Pulmonary artery endothelial cell (primary cell): ENCODE measurements at regions not wholly inside any gene's neighbourhood (a gene's known extent, or its start where the extent isn't known, plus 50 kb on each side); places are given as distances from the start of the nearest gene placed in this dataset.
"Not testable (repeated sequence)": the region's sequence is repeated elsewhere in the genome, so short reads cannot be mapped to it uniquely, and the experiment has no call there.

ENCODE experiments used
- DNase-seq: peaks from one replicate; pipeline ENCODE4 v3.0.0-alpha.2; 2011; ENCODE audit warnings: low read depth, low spot score

GRCh38 chr2:56801214-56801613, 617.4 kb downstream of the CCDC85A start:
- no peak for DNase-seq

GRCh38 chr2:56801770-56802169, 618.0 kb downstream of the CCDC85A start:
- DNase-seq = no peak

- no peak for DNase-seq
Observed at GRCh38 chr2:56803596-56803995, 619.8 kb downstream of the CCDC85A start.

GRCh38 chr2:56806924-56807323, 623.1 kb downstream of the CCDC85A start:
- no peak for DNase-seq

- no peak for DNase-seq
Observed at GRCh38 chr2:56807861-56808260, 624.1 kb downstream of the CCDC85A start.

- DNase-seq = no peak
Observed at GRCh38 chr2:56811401-56811800, 627.6 kb downstream of the CCDC85A start.

GRCh38 chr2:56812432-56812831, 628.6 kb downstream of the CCDC85A start:
- DNase-seq = no peak

GRCh38 chr2:56813490-56813889, 629.7 kb downstream of the CCDC85A start:
- no peak for DNase-seq

- DNase-seq = no peak
Observed at GRCh38 chr2:56816666-56817065, 632.9 kb downstream of the CCDC85A start.

GRCh38 chr2:56831780-56832179, 648.0 kb downstream of the CCDC85A start:
- no peak for DNase-seq

GRCh38 chr2:56834686-56835085, 650.9 kb downstream of the CCDC85A start:
- DNase-seq = no peak

- not testable (repeated sequence) for DNase-seq
Observed at GRCh38 chr2:56840009-56840408, 656.2 kb downstream of the CCDC85A start.

GRCh38 chr2:56860991-56861390, 677.2 kb downstream of the CCDC85A start:
- no peak for DNase-seq

- no peak for DNase-seq
Observed at GRCh38 chr2:56871644-56872043, 687.9 kb downstream of the CCDC85A start.

- DNase-seq = no peak
Observed at GRCh38 chr2:56874717-56875116, 690.9 kb downstream of the CCDC85A start.

GRCh38 chr2:56889738-56890137, 705.9 kb downstream of the CCDC85A start:
- DNase-seq = no peak

GRCh38 chr2:56892382-56892781, 708.6 kb downstream of the CCDC85A start:
- DNase-seq = no peak

GRCh38 chr2:56898986-56899385, 715.2 kb downstream of the CCDC85A start:
- no peak for DNase-seq

- no peak for DNase-seq
Observed at GRCh38 chr2:56912490-56912889, 728.7 kb downstream of the CCDC85A start.

- DNase-seq = no peak
Observed at GRCh38 chr2:56918790-56919189, 735.0 kb downstream of the CCDC85A start.

- DNase-seq = no peak
Observed at GRCh38 chr2:56933976-56934375, 750.2 kb downstream of the CCDC85A start.

GRCh38 chr2:56934866-56935265, 751.1 kb downstream of the CCDC85A start:
- no peak for DNase-seq

- no peak for DNase-seq
Observed at GRCh38 chr2:56940054-56940453, 756.3 kb downstream of the CCDC85A start.

- DNase-seq = no peak
Observed at GRCh38 chr2:56952871-56953270, 769.1 kb downstream of the CCDC85A start.
